Loucy (cell line): ENCODE measurements at regions not wholly inside any gene's neighbourhood (a gene's known extent, or its start where the extent isn't known, plus 50 kb on each side); places are given as distances from the start of the nearest gene placed in this dataset.

Experiments used
- CTCF ChIP-seq: fragments of 200-600 bp; sonication (generic); conservative IDR thresholded peaks from 2 replicates; pipeline ENCODE4 v1.5.1; 2014; ENCODE audit warnings: mild to moderate bottlenecking, antibody characterized with exemption, low read length
- EZH2phosphoT487 ChIP-seq: fragments of 200-600 bp; IDR thresholded peaks from 2 replicates; pipeline ENCODE4 v1.6.1; 2018; ENCODE audit warnings: antibody characterized with exemption, mild to moderate bottlenecking, moderate library complexity, borderline replicate concordance

- TF ChIP-seq CTCF (no peak), EZH2phosphoT487 (no peak)
Measured at GRCh38 chr9:129241725-129242124, 63.7 kb upstream of the IER5L start.
